Testis (tissue), 2 donors: ENCODE measurements at regions not wholly inside any gene's neighbourhood (a gene's known extent, or its start where the extent isn't known, plus 50 kb on each side); places are given as distances from the start of the nearest gene placed in this dataset.

Experiments
- POLR2A ChIP-seq: fragments of 450-650 bp; IDR thresholded peaks from one replicate; pipeline ENCODE4 v1.6.1; 2017; ENCODE audit warnings: antibody characterized with exemption, mild to moderate bottlenecking, moderate library complexity
- TF ChIP-seq, protein P1 (sequence below), 3 experiments: fragments of 450-650 bp in 2 of 3; fragments of 200-600 bp in 1 of 3; sonication (generic) in 1 of 3; IDR thresholded peaks; one replicate each; pipeline ENCODE4 v1.5.1; 2016 to 2019; ENCODE audit warnings: antibody characterized with exemption in 3 of 3, mild to moderate bottlenecking in 2 of 3, moderate library complexity in 1 of 3

DNA sequence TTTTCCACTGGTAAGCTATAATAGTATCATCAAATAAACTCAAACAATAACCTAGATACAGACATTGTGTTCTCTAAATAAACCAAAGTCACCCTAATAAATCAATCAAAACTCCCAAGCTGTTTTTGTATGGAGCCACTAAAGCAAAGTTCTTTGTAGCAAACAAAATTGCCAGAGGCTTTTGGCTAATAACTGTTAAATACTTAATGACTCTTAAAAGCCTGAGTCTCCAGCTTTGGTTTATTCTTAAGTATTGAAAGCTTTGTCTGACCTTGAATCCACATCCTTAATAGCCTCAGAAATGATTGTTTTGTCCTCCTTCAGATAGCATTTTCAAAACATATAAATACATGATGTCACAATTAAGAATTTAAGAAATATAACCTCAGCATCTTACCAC is 725.3 kb downstream of the SI start:
- TF ChIP-seq, protein P1, sequence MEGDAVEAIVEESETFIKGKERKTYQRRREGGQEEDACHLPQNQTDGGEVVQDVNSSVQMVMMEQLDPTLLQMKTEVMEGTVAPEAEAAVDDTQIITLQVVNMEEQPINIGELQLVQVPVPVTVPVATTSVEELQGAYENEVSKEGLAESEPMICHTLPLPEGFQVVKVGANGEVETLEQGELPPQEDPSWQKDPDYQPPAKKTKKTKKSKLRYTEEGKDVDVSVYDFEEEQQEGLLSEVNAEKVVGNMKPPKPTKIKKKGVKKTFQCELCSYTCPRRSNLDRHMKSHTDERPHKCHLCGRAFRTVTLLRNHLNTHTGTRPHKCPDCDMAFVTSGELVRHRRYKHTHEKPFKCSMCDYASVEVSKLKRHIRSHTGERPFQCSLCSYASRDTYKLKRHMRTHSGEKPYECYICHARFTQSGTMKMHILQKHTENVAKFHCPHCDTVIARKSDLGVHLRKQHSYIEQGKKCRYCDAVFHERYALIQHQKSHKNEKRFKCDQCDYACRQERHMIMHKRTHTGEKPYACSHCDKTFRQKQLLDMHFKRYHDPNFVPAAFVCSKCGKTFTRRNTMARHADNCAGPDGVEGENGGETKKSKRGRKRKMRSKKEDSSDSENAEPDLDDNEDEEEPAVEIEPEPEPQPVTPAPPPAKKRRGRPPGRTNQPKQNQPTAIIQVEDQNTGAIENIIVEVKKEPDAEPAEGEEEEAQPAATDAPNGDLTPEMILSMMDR (IDR thresholded peaks at IDR 0.05), result no peak
- no peak for TF ChIP-seq POLR2A
